PC-9 (cell line): ENCODE measurements at regions not wholly inside any gene's neighbourhood (a gene's known extent, or its start where the extent isn't known, plus 50 kb on each side); places are given as distances from the start of the nearest gene placed in this dataset.

Experiments
- BruUV-seq: library from RNA; stranded (reverse); fragments of 400-500 nt; replicated peaks from 2 replicates; lab custom pipeline; 2021; lab: Mats Ljungman, UMichigan
- CTCF ChIA-PET: fragments of 300-600 bp; sonication (Branson Sonifier 250); formaldehyde crosslinking; loops from one replicate; lab custom pipeline; 2022; ENCODE audit warnings: antibody characterized with exemption; lab: Charles Lee
- POLR2A ChIA-PET: fragments of 300-600 bp; sonication (Branson Sonifier 250); formaldehyde crosslinking; loops from one replicate; lab custom pipeline; 2022; ENCODE audit warnings: antibody characterized with exemption; ENCODE audit not compliant: unreplicated experiment; lab: Charles Lee
- DNase-seq, 2 experiments: peaks; one replicate each; pipeline versions ENCODE4 v3.0.0 to v3.0.0-alpha.2; 2015 to 2022; ENCODE audit warnings: mixed read lengths in 1 of 2
- H2AFZ ChIP-seq: fragments of 200-600 bp; sonication (generic); 2 replicates; pipeline ENCODE4 v1.8.1; 2017; ENCODE audit warnings: antibody characterized with exemption
- H3F3A ChIP-seq: fragments of 200-600 bp; sonication (generic); 2 replicates; pipeline ENCODE4 v1.8.1; 2017; ENCODE audit warnings: antibody characterized with exemption, mild to moderate bottlenecking, low read depth; ENCODE audit not compliant: insufficient read depth
- H3K27ac ChIP-seq: fragments of 200-600 bp; sonication (generic); 2 replicates; pipeline ENCODE4 v1.6.1; 2016; ENCODE audit warnings: mixed run types
- H3K27me3 ChIP-seq: fragments of 200-600 bp; sonication (generic); 2 replicates; pipeline ENCODE4 v1.6.1; 2016; ENCODE audit warnings: low read depth, mixed run types; ENCODE audit not compliant: insufficient read depth
- H3K36me3 ChIP-seq: fragments of 200-600 bp; sonication (generic); 2 replicates; pipeline ENCODE4 v1.6.1; 2016; ENCODE audit warnings: low read depth, mixed run types
- H3K4me1 ChIP-seq: fragments of 200-600 bp; sonication (generic); replicated peaks from 2 replicates; pipeline ENCODE4 v1.6.1; 2016; ENCODE audit warnings: mixed run types; ENCODE audit not compliant: insufficient read depth
- H3K4me2 ChIP-seq: fragments of 200-600 bp; sonication (generic); 2 replicates; pipeline ENCODE4 v1.6.1; 2017; ENCODE audit warnings: mixed run types
- H3K4me3 ChIP-seq: fragments of 200-600 bp; sonication (generic); 2 replicates; pipeline ENCODE4 v1.6.1; 2016; ENCODE audit warnings: mixed run types
- H3K79me2 ChIP-seq: fragments of 200-600 bp; sonication (generic); 2 replicates; pipeline ENCODE4 v1.6.1; 2017; ENCODE audit warnings: low read depth, mixed run types
- H3K9me2 ChIP-seq: fragments of 200-600 bp; sonication (generic); 2 replicates; pipeline ENCODE4 v1.8.1; 2017; ENCODE audit warnings: mild to moderate bottlenecking; ENCODE audit not compliant: insufficient read depth
- H3K9me3 ChIP-seq: fragments of 200-600 bp; sonication (generic); 2 replicates; pipeline ENCODE4 v1.8.1; 2016; ENCODE audit warnings: low read depth; ENCODE audit not compliant: insufficient read depth
- H4K20me1 ChIP-seq: fragments of 200-600 bp; sonication (generic); 2 replicates; pipeline ENCODE4 v1.8.1; 2017; ENCODE audit not compliant: insufficient read depth
- CTCF ChIP-seq: fragments of 200-600 bp; sonication (generic); conservative IDR thresholded peaks from 2 replicates; pipeline ENCODE4 v1.6.1; 2017; ENCODE audit warnings: mixed run types, antibody characterized with exemption, mild to moderate bottlenecking, moderate library complexity
- EZH2 ChIP-seq: fragments of 200-600 bp; sonication (generic); IDR thresholded peaks from 2 replicates; pipeline ENCODE4 v1.8.0; 2017; ENCODE audit warnings: antibody characterized with exemption, low read depth
- intact Hi-C: fragments of 100-400 bp; cut with micrococcal nuclease; formaldehyde crosslinking; loops from one replicate; pipeline ENCODE4 v1.10.0; 2022; ENCODE audit not compliant: unreplicated experiment

- H3K79me2 ChIP-seq, result no peaks in the 10 kb centered on the region
- no peak overlapping the region for H3K4me2 ChIP-seq
- ChIA-PET CTCF (no interaction called here), POLR2A (no interaction called here)
- no peak overlapping the region for H3K4me3 ChIP-seq
- H3K9me3 ChIP-seq, result no peaks in the 10 kb centered on the region
- no peaks in the 10 kb centered on the region for H3K36me3 ChIP-seq
- BruUV-seq, result no TSS peak
- H3K27ac ChIP-seq, result no peak overlapping the region
- intact Hi-C loops, result no loop called here
- H2AFZ ChIP-seq, result no peak overlapping the region
- no peaks in the 10 kb centered on the region for H4K20me1 ChIP-seq
- no peaks in the 10 kb centered on the region for H3K4me1 ChIP-seq
- no peaks in the 10 kb centered on the region for H3K27me3 ChIP-seq
- no peak for DNase-seq
- no peaks in the 10 kb centered on the region for H3F3A ChIP-seq
- H3K9me2 ChIP-seq, result no peaks in the 10 kb centered on the region
- TF ChIP-seq EZH2 (no peak), CTCF (no peak)
Observed at GRCh38 chr4:126431049-126431448, 1116.3 kb downstream of the FAT4 start.

- no peaks in the 10 kb centered on the region for H3K27me3 ChIP-seq
- H3K36me3 ChIP-seq, result no peaks in the 10 kb centered on the region
- no peak overlapping the region for H3K27ac ChIP-seq
- no peak overlapping the region for H2AFZ ChIP-seq
- H3K9me2 ChIP-seq, result no peaks in the 10 kb centered on the region; the same call in 1 of the 2 replicates
- BruUV-seq, result no TSS peak
- no peaks in the 10 kb centered on the region for H3K9me3 ChIP-seq
- intact Hi-C loops, result no loop called here
- POLR2A ChIA-PET, result no interaction called here
- H3K4me3 ChIP-seq, result no peak overlapping the region
- H3K4me1 ChIP-seq, result no peaks in the 10 kb centered on the region
- no peaks in the 10 kb centered on the region for H3F3A ChIP-seq
- CTCF ChIA-PET, result no interaction called here
- no peaks in the 10 kb centered on the region for H4K20me1 ChIP-seq
- H3K79me2 ChIP-seq, result no peaks in the 10 kb centered on the region
- no peak overlapping the region for H3K4me2 ChIP-seq
- DNase-seq, result no peak
- TF ChIP-seq CTCF (no peak), EZH2 (no peak)
Observed at GRCh38 chr4:126435491-126435890, 1120.7 kb downstream of the FAT4 start.

- H3K27ac ChIP-seq, result no peak overlapping the region
- H3K79me2 ChIP-seq, result no peaks in the 10 kb centered on the region
- H3K4me2 ChIP-seq, result no peak overlapping the region
- no peaks in the 10 kb centered on the region for H4K20me1 ChIP-seq
- H3K9me3 ChIP-seq, result no peaks in the 10 kb centered on the region
- H3K4me1 ChIP-seq, result no peaks in the 10 kb centered on the region
- no TSS peak for BruUV-seq
- no peaks in the 10 kb centered on the region for H3F3A ChIP-seq
- no peak overlapping the region for H3K4me3 ChIP-seq
- DNase-seq, result no peak
- no peaks in the 10 kb centered on the region for H3K27me3 ChIP-seq
- H3K36me3 ChIP-seq, result no peaks in the 10 kb centered on the region
- POLR2A ChIA-PET, result no interaction called here
- H3K9me2 ChIP-seq, result no peaks in the 10 kb centered on the region; the same call in 1 of the 2 replicates
- intact Hi-C loops, result no loop called here
- TF ChIP-seq CTCF (no peak), EZH2 (no peak)
- no peak overlapping the region for H2AFZ ChIP-seq
- CTCF ChIA-PET, result no interaction called here
Observed at GRCh38 chr4:126440297-126440696, 1125.5 kb downstream of the FAT4 start.
